GM12892 (cell line): ENCODE measurements at regions not wholly inside any gene's neighbourhood (a gene's known extent, or its start where the extent isn't known, plus 50 kb on each side); places are given as distances from the start of the nearest gene placed in this dataset.

ENCODE experiments used
- POLR2A ChIP-seq: IDR thresholded peaks from 2 replicates; pipeline ENCODE4 v1.6.1; 2011; ENCODE audit warnings: low read depth, low read length, control low read depth
- TAF1 ChIP-seq: IDR thresholded peaks from 2 replicates; pipeline ENCODE4 v1.6.1; 2011; ENCODE audit warnings: low read depth, mild to moderate bottlenecking, control low read depth, low read length, borderline replicate concordance

DNA sequence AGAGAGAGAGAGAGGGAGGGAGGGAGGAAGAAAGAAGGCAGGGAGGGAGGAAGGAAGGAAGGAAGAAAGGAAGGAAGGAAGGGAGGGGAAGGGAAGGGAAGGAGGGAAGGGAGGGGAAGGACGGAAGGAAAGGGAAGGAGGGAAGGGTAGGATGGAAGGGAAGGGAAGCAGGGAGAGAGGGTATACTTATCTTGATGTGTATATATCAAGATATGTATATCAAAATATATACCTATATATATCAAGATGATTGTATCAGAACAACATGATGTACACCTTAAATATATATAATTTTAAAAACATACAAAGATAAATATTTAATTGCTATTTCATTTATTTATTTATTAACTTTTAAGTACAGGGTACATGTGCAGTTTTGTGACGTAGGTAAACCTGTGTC is 96.8 kb upstream of the ADAMTS16 start:
- no peak for TF ChIP-seq TAF1
- TF ChIP-seq POLR2A = no peak
